Non-pigmented ciliary epithelial cell (primary cell): ENCODE measurements at regions not wholly inside any gene's neighbourhood (a gene's known extent, or its start where the extent isn't known, plus 50 kb on each side); places are given as distances from the start of the nearest gene placed in this dataset.

Experiments used
- DNase-seq: peaks from one replicate; pipeline ENCODE4 v3.0.0-alpha.2; 2010; ENCODE audit warnings: low read depth

GRCh38 chr1:238537641-238538040 is 646.9 kb upstream of the ZP4 start:
- DNase-seq: no peak

GRCh38 chr1:238530209-238530851 is 639.6 kb upstream of the ZP4 start:
- no peak for DNase-seq

- DNase-seq: no peak
Measured at GRCh38 chr1:238517711-238518110, 627.0 kb upstream of the ZP4 start.

- no peak for DNase-seq
Measured at GRCh38 chr1:238501290-238501689, 610.6 kb upstream of the ZP4 start.

- DNase-seq: no peak
Measured at GRCh38 chr1:238499021-238499420, 608.3 kb upstream of the ZP4 start.

GRCh38 chr1:238492271-238492670 is 601.5 kb upstream of the ZP4 start:
- no peak for DNase-seq

- DNase-seq: no peak
Measured at GRCh38 chr1:238491265-238491664, 600.5 kb upstream of the ZP4 start.

GRCh38 chr1:238489006-238489405 is 598.3 kb upstream of the ZP4 start:
- DNase-seq: no peak

- no peak for DNase-seq
Measured at GRCh38 chr1:238488401-238488800, 597.7 kb upstream of the ZP4 start.

- DNase-seq: no peak
Measured at GRCh38 chr1:238487931-238488330, 597.2 kb upstream of the ZP4 start.

- no peak for DNase-seq
Measured at GRCh38 chr1:238485912-238486209, 595.1 kb upstream of the ZP4 start.

GRCh38 chr1:238485057-238485911 is 594.6 kb upstream of the ZP4 start:
- no peak for DNase-seq

- no peak for DNase-seq
Measured at GRCh38 chr1:238484121-238484520, 593.4 kb upstream of the ZP4 start.

- no peak for DNase-seq
Measured at GRCh38 chr1:238476841-238477240, 586.1 kb upstream of the ZP4 start.

GRCh38 chr1:238475712-238476111 is 585.0 kb upstream of the ZP4 start:
- no peak for DNase-seq

GRCh38 chr1:238474263-238474662 is 583.5 kb upstream of the ZP4 start:
- DNase-seq: no peak

- DNase-seq: no peak
Measured at GRCh38 chr1:238469146-238469631, 578.5 kb upstream of the ZP4 start.

- DNase-seq: no peak
Measured at GRCh38 chr1:238468068-238468467, 577.3 kb upstream of the ZP4 start.

- DNase-seq: no peak
Measured at GRCh38 chr1:238466459-238466858, 575.7 kb upstream of the ZP4 start.

- DNase-seq: no peak
Measured at GRCh38 chr1:238465449-238465848, 574.7 kb upstream of the ZP4 start.

- DNase-seq: no peak
Measured at GRCh38 chr1:238458899-238459298, 568.2 kb upstream of the ZP4 start.

GRCh38 chr1:238457610-238458009 is 566.9 kb upstream of the ZP4 start:
- no peak for DNase-seq

- DNase-seq: no peak
Measured at GRCh38 chr1:238451781-238452310, 561.1 kb upstream of the ZP4 start.
